D721Med (cell line): ENCODE measurements at regions not wholly inside any gene's neighbourhood (a gene's known extent, or its start where the extent isn't known, plus 50 kb on each side); places are given as distances from the start of the nearest gene placed in this dataset.

Experiments used
- DNase-seq: peaks from one replicate; pipeline ENCODE4 v3.0.0; 2011; ENCODE audit warnings: low spot score; ENCODE audit not compliant: insufficient read length
- FAIRE-seq: peaks from 2 replicates; lab custom pipeline; 2011; peaks lifted over from hg19 to GRCh38; lab: Jason Lieb, UNC
- TF ChIP-seq, protein P1 (sequence below): IDR thresholded peaks from 2 replicates; pipeline ENCODE4 v1.5.1; 2012; ENCODE audit warnings: mild to moderate bottlenecking, control low read depth; ENCODE audit not compliant: insufficient read depth; ENCODE audit errors: missing control alignments

DNA sequence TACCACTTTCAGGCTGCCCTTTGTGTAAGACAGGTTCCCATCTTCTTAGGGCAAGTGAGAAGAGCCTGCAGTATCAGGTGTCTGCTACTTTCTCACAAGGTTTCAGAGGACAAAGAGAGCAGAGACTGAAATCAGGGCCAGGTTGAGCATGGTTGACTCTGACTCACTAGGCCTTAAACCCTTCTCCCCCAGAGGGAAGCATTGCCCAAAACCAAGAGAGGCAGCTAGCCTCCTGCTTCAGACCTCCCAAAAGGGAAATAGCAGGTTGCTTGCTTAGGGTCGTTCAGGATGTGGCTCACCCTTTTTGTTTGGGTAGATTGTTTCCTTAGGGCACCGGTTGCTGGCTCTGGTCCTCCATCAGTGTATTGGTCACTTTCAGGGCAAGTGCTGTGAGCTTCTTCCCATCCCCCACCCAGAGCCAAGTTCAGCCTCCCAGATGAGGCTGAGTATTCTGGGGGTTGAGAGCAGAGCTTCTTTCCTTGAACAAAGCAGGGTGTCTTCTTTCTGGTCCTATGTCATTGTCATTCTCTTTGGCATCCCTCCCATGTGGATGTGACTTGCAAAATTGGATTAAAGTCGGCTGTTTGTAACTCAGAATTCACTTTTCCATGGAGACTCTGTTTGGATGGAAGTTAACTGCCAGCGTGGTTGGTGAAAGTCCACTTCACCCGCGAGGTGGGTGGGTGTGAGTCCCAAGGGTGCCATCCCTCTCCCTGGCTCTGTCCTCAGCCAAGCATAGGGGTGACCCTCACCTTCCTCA, 55.5 kb upstream of the GALNT2 start:
- TF ChIP-seq, protein P1, sequence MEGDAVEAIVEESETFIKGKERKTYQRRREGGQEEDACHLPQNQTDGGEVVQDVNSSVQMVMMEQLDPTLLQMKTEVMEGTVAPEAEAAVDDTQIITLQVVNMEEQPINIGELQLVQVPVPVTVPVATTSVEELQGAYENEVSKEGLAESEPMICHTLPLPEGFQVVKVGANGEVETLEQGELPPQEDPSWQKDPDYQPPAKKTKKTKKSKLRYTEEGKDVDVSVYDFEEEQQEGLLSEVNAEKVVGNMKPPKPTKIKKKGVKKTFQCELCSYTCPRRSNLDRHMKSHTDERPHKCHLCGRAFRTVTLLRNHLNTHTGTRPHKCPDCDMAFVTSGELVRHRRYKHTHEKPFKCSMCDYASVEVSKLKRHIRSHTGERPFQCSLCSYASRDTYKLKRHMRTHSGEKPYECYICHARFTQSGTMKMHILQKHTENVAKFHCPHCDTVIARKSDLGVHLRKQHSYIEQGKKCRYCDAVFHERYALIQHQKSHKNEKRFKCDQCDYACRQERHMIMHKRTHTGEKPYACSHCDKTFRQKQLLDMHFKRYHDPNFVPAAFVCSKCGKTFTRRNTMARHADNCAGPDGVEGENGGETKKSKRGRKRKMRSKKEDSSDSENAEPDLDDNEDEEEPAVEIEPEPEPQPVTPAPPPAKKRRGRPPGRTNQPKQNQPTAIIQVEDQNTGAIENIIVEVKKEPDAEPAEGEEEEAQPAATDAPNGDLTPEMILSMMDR: no peak
- no peak for FAIRE-seq
- DNase-seq: no peak

GRCh38 chr1:230012093-230012393, 55.0 kb upstream of the GALNT2 start:
- TF ChIP-seq, protein P1: no peak
- FAIRE-seq (no peak), DNase-seq (no peak)

- TF ChIP-seq, protein P1: no peak
- FAIRE-seq: no peak
Observed at GRCh38 chr1:230012741-230013140, 54.3 kb upstream of the GALNT2 start.

DNA sequence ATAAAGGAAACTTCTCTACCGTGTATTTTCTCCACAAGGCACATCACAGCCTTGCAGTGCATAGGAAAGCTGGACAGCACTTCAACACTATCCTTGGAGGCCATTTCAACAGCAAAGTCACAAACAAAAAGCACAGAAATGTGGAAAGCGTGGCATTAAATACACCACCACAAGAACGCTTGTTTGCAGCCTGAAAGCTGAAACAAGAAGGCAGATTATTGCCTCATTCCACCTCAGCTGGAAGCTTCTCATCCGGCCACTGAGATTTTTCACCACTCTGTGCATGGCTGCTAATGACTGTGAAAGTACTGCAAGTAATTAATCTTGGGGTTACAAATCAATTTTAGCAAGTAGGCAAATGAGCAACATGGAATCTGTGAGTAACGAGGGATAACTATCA, 50.9 kb upstream of the GALNT2 start:
- DNase-seq (no peak), FAIRE-seq (no peak)
- TF ChIP-seq, protein P1: no peak

More at GRCh38 chr1:230012741-230013140, 54.3 kb upstream of the GALNT2 start:
- no peak for DNase-seq
